Loucy (cell line): ENCODE measurements at regions not wholly inside any gene's neighbourhood (a gene's known extent, or its start where the extent isn't known, plus 50 kb on each side); places are given as distances from the start of the nearest gene placed in this dataset.

Experiments
- EZH2phosphoT487 ChIP-seq: fragments of 200-600 bp; IDR thresholded peaks from 2 replicates; pipeline ENCODE4 v1.6.1; 2018; ENCODE audit warnings: antibody characterized with exemption, mild to moderate bottlenecking, moderate library complexity, borderline replicate concordance
- TF ChIP-seq, protein P1 (sequence below): fragments of 200-600 bp; sonication (generic); conservative IDR thresholded peaks from 2 replicates; pipeline ENCODE4 v1.5.1; 2014; ENCODE audit warnings: mild to moderate bottlenecking, antibody characterized with exemption, low read length

DNA sequence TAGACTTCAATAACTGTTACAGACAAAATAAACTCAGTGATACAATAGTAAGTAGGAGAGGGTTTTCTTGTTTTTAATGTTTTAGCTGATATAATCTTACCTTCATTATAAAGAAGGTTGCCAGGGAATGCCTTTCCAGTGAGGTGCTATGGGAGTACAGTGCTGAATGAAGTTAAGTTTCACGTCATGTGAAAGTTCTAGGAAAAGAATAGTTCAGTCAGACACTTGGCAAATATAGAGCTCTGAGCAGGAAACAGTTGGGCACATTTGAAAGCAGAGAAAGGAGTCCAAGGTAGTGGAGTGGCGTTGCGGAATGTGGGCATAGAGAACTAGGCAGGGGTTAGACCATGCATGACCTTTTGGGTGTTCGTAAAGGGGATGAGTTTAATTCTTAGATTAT, 88.6 kb upstream of the DCN start:
- TF ChIP-seq, protein P1, sequence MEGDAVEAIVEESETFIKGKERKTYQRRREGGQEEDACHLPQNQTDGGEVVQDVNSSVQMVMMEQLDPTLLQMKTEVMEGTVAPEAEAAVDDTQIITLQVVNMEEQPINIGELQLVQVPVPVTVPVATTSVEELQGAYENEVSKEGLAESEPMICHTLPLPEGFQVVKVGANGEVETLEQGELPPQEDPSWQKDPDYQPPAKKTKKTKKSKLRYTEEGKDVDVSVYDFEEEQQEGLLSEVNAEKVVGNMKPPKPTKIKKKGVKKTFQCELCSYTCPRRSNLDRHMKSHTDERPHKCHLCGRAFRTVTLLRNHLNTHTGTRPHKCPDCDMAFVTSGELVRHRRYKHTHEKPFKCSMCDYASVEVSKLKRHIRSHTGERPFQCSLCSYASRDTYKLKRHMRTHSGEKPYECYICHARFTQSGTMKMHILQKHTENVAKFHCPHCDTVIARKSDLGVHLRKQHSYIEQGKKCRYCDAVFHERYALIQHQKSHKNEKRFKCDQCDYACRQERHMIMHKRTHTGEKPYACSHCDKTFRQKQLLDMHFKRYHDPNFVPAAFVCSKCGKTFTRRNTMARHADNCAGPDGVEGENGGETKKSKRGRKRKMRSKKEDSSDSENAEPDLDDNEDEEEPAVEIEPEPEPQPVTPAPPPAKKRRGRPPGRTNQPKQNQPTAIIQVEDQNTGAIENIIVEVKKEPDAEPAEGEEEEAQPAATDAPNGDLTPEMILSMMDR: no peak
- no peak for TF ChIP-seq EZH2phosphoT487
